ENCODE measurements at regions not wholly inside any gene's neighbourhood (a gene's known extent, or its start where the extent isn't known, plus 50 kb on each side); places are given as distances from the start of the nearest gene placed in this dataset.

DNA sequence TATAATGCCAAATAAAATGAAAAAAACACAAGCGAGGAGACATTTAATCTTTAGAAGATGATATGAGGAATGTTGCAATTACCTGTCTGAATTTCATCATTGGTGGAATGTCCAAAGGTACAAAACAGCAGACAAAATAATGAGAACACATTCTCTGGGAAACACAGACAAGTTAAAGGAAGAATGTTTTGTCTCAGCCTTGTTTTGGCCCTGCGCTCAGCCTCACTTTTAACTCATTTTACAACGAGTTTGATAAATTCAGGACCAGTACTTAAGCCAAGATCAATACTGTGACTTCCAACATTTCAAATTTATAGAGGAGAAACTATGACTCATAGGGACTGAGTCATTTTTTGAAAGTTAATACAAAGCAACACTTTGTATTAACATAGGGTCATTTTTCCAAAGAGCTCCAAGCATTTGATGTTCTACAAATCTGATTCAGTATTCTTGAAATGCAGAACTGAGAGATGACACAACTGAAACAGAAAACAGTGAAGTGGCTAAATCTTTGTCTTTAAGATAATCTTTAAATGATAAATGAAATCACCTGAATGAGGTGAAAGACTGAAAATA lies 833.2 kb upstream of the CHAC2 start (continued):
- TF ChIP-seq BCL11A (IDR thresholded peaks at IDR 0.05; ENCODE audit: low read depth, low read length) (peak; percentile 89; the same call in 1 of the 2 replicates), NFIC (IDR thresholded peaks at IDR 0.05; ENCODE audit: low read depth, low read length) (peak; percentile 99), TCF7 (IDR thresholded peaks at IDR 0.05; ENCODE audit: borderline replicate concordance) (peak; percentile 97), ZBED1 (IDR thresholded peaks at IDR 0.05; ENCODE audit: borderline replicate concordance) (peak; percentile 93), SRF (IDR thresholded peaks at IDR 0.05; ENCODE audit: low read depth in 2 of 2, low read length in 2 of 2) (0 out of 4 replicates have a peak, but pooled peaks of 1 of the 2 experiments have one; percentile 28), ZNF217 (IDR thresholded peaks at IDR 0.05) (peak; percentile 96), JUNB (IDR thresholded peaks at IDR 0.05) (peak; percentile 99), SUZ12 (IDR thresholded peaks at IDR 0.05; ENCODE audit: unreplicated experiment) (no peak), KAT2A (conservative IDR thresholded peaks at IDR 0.05; ENCODE audit: control insufficient read depth, low read depth, low read length) (no peak), FOXM1 (IDR thresholded peaks at IDR 0.05; ENCODE audit: low read depth, low read length) (peak; percentile 95; the same call in 1 of the 2 replicates), RUNX3 (IDR thresholded peaks at IDR 0.05; ENCODE audit: low read length) (peak; percentile 74), BMI1 (IDR thresholded peaks at IDR 0.05; ENCODE audit: borderline replicate concordance) (peak; percentile 86), ZSCAN29 (IDR thresholded peaks at IDR 0.05) (no peak), CHD1 (IDR thresholded peaks at IDR 0.05; ENCODE audit: low read depth, low read length) (no peak), GATAD2B (conservative IDR thresholded peaks at IDR 0.05; ENCODE audit: low read depth) (no peak)
- TF ChIP-seq, protein P1, sequence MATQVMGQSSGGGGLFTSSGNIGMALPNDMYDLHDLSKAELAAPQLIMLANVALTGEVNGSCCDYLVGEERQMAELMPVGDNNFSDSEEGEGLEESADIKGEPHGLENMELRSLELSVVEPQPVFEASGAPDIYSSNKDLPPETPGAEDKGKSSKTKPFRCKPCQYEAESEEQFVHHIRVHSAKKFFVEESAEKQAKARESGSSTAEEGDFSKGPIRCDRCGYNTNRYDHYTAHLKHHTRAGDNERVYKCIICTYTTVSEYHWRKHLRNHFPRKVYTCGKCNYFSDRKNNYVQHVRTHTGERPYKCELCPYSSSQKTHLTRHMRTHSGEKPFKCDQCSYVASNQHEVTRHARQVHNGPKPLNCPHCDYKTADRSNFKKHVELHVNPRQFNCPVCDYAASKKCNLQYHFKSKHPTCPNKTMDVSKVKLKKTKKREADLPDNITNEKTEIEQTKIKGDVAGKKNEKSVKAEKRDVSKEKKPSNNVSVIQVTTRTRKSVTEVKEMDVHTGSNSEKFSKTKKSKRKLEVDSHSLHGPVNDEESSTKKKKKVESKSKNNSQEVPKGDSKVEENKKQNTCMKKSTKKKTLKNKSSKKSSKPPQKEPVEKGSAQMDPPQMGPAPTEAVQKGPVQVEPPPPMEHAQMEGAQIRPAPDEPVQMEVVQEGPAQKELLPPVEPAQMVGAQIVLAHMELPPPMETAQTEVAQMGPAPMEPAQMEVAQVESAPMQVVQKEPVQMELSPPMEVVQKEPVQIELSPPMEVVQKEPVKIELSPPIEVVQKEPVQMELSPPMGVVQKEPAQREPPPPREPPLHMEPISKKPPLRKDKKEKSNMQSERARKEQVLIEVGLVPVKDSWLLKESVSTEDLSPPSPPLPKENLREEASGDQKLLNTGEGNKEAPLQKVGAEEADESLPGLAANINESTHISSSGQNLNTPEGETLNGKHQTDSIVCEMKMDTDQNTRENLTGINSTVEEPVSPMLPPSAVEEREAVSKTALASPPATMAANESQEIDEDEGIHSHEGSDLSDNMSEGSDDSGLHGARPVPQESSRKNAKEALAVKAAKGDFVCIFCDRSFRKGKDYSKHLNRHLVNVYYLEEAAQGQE (IDR thresholded peaks at IDR 0.05; ENCODE audit: low read depth, low read length): no peak; the same call in 1 of the 2 replicates
- TF ChIP-seq, protein P2, sequence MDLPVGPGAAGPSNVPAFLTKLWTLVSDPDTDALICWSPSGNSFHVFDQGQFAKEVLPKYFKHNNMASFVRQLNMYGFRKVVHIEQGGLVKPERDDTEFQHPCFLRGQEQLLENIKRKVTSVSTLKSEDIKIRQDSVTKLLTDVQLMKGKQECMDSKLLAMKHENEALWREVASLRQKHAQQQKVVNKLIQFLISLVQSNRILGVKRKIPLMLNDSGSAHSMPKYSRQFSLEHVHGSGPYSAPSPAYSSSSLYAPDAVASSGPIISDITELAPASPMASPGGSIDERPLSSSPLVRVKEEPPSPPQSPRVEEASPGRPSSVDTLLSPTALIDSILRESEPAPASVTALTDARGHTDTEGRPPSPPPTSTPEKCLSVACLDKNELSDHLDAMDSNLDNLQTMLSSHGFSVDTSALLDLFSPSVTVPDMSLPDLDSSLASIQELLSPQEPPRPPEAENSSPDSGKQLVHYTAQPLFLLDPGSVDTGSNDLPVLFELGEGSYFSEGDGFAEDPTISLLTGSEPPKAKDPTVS (IDR thresholded peaks at IDR 0.05; ENCODE audit: low read depth, low read length): no peak
- TF ChIP-seq, protein P3, sequence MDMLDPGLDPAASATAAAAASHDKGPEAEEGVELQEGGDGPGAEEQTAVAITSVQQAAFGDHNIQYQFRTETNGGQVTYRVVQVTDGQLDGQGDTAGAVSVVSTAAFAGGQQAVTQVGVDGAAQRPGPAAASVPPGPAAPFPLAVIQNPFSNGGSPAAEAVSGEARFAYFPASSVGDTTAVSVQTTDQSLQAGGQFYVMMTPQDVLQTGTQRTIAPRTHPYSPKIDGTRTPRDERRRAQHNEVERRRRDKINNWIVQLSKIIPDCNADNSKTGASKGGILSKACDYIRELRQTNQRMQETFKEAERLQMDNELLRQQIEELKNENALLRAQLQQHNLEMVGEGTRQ (IDR thresholded peaks at IDR 0.05; ENCODE audit: borderline replicate concordance, low read depth, low read length): no peak
- TF ChIP-seq, protein P4, sequence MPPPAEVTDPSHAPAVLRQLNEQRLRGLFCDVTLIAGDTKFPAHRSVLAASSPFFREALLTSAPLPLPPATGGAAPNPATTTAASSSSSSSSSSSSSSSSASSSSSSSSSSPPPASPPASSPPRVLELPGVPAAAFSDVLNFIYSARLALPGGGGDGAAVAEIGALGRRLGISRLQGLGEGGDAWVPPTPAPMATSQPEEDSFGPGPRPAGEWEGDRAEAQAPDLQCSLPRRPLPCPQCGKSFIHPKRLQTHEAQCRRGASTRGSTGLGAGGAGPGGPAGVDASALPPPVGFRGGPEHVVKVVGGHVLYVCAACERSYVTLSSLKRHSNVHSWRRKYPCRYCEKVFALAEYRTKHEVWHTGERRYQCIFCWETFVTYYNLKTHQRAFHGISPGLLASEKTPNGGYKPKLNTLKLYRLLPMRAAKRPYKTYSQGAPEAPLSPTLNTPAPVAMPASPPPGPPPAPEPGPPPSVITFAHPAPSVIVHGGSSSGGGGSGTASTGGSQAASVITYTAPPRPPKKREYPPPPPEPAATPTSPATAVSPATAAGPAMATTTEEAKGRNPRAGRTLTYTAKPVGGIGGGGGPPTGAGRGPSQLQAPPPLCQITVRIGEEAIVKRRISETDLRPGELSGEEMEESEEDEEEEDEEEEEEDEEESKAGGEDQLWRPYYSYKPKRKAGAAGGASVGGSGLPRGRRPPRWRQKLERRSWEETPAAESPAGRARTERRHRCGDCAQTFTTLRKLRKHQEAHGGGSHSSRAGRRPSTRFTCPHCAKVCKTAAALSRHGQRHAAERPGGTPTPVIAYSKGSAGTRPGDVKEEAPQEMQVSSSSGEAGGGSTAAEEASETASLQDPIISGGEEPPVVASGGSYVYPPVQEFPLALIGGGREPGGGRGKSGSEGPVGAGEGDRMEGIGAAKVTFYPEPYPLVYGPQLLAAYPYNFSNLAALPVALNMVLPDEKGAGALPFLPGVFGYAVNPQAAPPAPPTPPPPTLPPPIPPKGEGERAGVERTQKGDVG (CRISPR knock-in tag; IDR thresholded peaks at IDR 0.05): no peak
- TF ChIP-seq, protein P5, sequence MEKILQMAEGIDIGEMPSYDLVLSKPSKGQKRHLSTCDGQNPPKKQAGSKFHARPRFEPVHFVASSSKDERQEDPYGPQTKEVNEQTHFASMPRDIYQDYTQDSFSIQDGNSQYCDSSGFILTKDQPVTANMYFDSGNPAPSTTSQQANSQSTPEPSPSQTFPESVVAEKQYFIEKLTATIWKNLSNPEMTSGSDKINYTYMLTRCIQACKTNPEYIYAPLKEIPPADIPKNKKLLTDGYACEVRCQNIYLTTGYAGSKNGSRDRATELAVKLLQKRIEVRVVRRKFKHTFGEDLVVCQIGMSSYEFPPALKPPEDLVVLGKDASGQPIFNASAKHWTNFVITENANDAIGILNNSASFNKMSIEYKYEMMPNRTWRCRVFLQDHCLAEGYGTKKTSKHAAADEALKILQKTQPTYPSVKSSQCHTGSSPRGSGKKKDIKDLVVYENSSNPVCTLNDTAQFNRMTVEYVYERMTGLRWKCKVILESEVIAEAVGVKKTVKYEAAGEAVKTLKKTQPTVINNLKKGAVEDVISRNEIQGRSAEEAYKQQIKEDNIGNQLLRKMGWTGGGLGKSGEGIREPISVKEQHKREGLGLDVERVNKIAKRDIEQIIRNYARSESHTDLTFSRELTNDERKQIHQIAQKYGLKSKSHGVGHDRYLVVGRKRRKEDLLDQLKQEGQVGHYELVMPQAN (conservative IDR thresholded peaks at IDR 0.05): no peak
